CD4-positive, alpha-beta T cell treated with Interleukin-4 for 1 hour (primary cell): ENCODE measurements at regions not wholly inside any gene's neighbourhood (a gene's known extent, or its start where the extent isn't known, plus 50 kb on each side); places are given as distances from the start of the nearest gene placed in this dataset.

Experiments used
- DNase-seq, 2 donors: peaks; one replicate each; pipeline ENCODE4 v3.0.0-alpha.2; 2020 to 2022

- DNase-seq = no peak
Measured at GRCh38 chr11:45553383-45553936, 112.0 kb downstream of the CHST1 start.

- DNase-seq = no peak
Measured at GRCh38 chr11:45551191-45551713, 114.2 kb downstream of the CHST1 start.

GRCh38 chr11:45549257-45549656 lies 116.2 kb downstream of the CHST1 start:
- DNase-seq = no peak

- DNase-seq = no peak
Measured at GRCh38 chr11:45546366-45546765, 119.1 kb downstream of the CHST1 start.

GRCh38 chr11:45544826-45545225 lies 120.6 kb downstream of the CHST1 start:
- no peak for DNase-seq

GRCh38 chr11:45543808-45544422 lies 121.5 kb downstream of the CHST1 start:
- no peak for DNase-seq

GRCh38 chr11:45543081-45543480 lies 122.3 kb downstream of the CHST1 start:
- DNase-seq = no peak

- DNase-seq = no peak
Measured at GRCh38 chr11:45541693-45542434, 123.6 kb downstream of the CHST1 start.

- no peak for DNase-seq
Measured at GRCh38 chr11:45538939-45539338, 126.5 kb downstream of the CHST1 start.

- no peak for DNase-seq
Measured at GRCh38 chr11:45538363-45538762, 127.1 kb downstream of the CHST1 start.

- DNase-seq = no peak
Measured at GRCh38 chr11:45537614-45538013, 127.8 kb downstream of the CHST1 start.

- DNase-seq = no peak
Measured at GRCh38 chr11:45535033-45535432, 130.4 kb downstream of the CHST1 start.

GRCh38 chr11:45534132-45534531 lies 131.3 kb downstream of the CHST1 start:
- no peak for DNase-seq

GRCh38 chr11:45532546-45532945 lies 132.9 kb downstream of the CHST1 start:
- DNase-seq = no peak

GRCh38 chr11:45530776-45531175 lies 134.6 kb downstream of the CHST1 start:
- DNase-seq = no peak

GRCh38 chr11:45530111-45530510 lies 135.3 kb downstream of the CHST1 start:
- DNase-seq = no peak

GRCh38 chr11:45528435-45528834 lies 137.0 kb downstream of the CHST1 start:
- no peak for DNase-seq

- DNase-seq = no peak
Measured at GRCh38 chr11:45527898-45528297, 137.5 kb downstream of the CHST1 start.

GRCh38 chr11:45525393-45525792 lies 140.0 kb downstream of the CHST1 start:
- no peak for DNase-seq

- DNase-seq = no peak
Measured at GRCh38 chr11:45523760-45524159, 141.7 kb downstream of the CHST1 start.

GRCh38 chr11:45518833-45519535 lies 146.4 kb downstream of the CHST1 start:
- no peak for DNase-seq

- no peak for DNase-seq
Measured at GRCh38 chr11:45518141-45518832, 147.1 kb downstream of the CHST1 start.
